Stimulated activated CD8-positive, alpha-beta memory T cell treated with anti-CD3 and anti-CD28 coated beads, Interleukin-4, amount 100 ng/mL, for 24 hours (primary cell): ENCODE measurements at regions not wholly inside any gene's neighbourhood (a gene's known extent, or its start where the extent isn't known, plus 50 kb on each side); places are given as distances from the start of the nearest gene placed in this dataset.

ENCODE experiments used
- DNase-seq: peaks from one replicate; pipeline ENCODE4 v3.0.0-alpha.2; 2020; ENCODE audit warnings: low read depth

GRCh38 chr5:61910771-61911170, 395.2 kb upstream of the KIF2A start:
- no peak for DNase-seq

DNA sequence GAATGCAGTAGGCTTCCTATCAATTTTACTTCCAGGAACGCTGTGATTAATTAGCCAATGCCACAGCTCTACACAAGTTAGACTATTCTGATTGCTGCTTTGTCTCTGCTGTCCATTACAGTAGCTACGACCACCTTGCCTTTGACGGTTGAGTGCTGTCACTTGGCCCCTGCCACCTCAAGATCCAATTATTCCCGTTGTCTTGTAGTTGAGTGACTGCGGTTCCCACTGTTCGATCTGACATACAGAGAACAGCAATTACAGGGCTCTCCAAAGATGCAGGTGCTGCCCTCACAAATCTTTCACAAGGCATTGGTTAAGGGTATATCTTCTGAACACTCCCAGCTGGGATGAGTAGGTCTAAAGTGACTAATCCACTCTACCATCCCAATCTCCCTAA, 393.4 kb upstream of the KIF2A start:
- DNase-seq = no peak

DNA sequence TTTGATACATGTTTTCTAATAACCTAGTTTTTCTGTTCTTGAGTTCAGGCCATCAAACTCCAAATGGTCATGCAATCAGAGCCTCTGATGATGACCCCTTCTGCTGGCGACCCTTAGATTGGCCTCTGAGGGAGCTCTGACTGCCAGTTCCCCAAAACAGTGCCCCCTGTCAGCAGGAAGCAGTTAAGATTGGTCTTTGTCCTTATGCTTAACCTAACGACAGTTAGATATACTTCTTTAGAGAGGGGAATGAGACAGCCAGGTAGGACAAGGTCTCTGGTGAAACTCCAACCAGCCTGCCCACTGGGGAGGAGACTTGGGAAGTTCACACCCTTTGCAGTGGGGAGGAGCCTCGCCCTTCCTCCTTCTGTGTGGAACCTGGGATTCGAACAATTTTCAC, 390.4 kb upstream of the KIF2A start:
- DNase-seq = no peak

GRCh38 chr5:61916621-61917620, 389.1 kb upstream of the KIF2A start:
- no peak for DNase-seq

DNA sequence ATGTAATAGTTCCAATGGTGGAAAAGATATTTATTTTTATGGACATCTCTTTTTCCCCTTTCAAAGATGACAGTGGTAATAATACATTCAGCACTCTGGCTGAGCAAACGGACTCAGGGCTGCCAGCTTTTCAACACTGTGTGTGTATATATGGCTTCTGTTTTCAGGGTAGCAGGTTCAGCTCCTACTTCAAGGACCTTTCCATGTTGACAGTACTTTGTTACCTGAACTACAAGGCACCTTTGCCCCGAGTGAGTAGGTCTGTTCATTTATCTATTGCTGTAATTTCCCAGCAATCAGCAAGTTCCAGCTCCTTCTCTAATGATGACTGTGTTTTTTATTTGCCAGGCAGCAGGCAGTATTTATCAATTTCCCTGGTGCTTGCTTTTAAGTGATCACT, 387.4 kb upstream of the KIF2A start:
- DNase-seq = no peak

DNA sequence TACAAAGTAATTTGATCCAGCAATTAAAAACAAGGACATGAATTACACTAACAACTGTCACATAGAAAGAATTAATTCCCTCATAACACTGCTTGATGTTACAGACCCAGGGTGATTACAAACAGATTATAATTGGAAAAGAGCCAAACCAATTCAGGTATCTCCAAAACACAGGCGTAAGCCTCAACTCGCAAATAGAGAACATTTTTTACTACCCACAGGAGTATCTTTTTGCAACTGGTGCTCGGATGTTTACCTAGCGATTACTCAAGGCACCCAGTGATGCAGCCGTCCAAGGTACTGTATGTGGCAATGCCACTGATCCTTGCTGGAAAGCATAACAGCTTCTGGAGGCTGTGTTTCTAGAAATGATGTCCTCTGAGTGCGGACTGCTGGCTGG, 386.1 kb upstream of the KIF2A start:
- DNase-seq = no peak

- no peak for DNase-seq
Observed at GRCh38 chr5:61924251-61924650, 381.8 kb upstream of the KIF2A start.

- DNase-seq = no peak
Observed at GRCh38 chr5:61926911-61927310, 379.1 kb upstream of the KIF2A start.

DNA sequence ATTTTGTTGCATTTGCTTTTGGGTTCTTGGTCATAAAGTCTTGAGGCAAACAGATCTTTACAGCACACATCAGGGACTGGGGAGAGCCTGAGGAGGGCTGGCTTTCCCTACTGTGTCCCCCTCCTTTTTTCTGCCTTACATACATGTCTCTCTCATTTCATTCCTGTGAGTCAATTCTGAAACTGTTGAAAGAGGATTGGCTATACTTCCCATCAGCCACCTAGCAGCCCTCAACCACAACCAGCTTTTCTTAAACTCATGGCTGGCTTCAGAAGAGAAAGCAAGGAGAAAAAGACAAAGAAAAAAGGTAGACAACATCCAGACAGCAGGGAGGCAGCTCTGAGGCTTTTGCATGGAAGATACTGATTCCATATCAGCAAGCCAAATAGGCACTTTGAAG, 374.8 kb upstream of the KIF2A start:
- no peak for DNase-seq

- no peak for DNase-seq
Observed at GRCh38 chr5:61933787-61934626, 372.0 kb upstream of the KIF2A start.

DNA sequence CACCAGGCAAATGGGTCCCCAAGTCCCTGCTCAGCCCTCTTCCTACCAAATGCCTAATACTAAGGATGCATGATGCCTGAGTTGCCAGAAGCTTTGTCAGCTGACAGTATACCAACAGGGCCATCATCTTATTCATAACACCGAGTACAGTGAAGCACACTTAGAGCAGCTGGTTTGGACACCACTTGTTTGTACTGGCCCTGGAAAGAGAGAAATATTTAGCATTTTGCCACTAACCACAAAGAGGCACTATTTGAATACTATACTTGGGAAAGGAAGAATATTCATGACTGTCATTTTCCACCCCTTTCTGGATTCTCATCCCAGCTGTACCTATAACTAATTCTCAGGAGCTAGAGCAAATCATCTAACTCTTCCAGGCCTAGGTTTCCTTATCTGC, 364.4 kb upstream of the KIF2A start:
- DNase-seq = no peak

DNA sequence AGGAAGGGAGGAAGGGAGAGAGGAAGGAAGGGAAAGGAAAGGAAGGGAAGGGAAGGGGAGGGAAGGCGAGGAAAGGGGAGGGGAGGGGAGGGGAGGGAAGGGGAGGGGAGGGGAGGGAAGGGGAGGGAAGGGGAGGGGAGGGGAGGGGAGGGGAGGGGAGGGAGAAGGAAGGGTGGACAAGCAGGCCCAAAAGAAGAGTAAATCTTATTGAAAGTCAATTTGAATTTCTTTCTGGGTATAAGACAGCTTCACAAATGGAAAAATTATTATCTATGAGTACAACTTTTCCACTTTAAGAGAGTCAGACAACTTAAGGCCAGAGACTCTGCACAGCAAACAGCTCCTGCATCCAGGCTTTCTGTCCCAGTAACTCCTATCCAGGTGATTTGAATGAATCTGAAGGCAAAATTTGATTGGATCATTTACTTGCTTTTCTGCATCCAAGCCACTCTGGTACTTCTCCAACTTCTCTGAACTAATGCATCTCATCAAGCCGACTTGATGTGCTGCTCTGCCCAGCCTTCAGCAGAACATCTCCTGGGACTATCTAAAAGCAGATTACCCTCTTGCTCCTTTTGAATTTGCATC, 363.4 kb upstream of the KIF2A start:
- no peak for DNase-seq

GRCh38 chr5:61943713-61944112, 362.3 kb upstream of the KIF2A start:
- DNase-seq = no peak

GRCh38 chr5:61948151-61948550, 357.9 kb upstream of the KIF2A start:
- no peak for DNase-seq

DNA sequence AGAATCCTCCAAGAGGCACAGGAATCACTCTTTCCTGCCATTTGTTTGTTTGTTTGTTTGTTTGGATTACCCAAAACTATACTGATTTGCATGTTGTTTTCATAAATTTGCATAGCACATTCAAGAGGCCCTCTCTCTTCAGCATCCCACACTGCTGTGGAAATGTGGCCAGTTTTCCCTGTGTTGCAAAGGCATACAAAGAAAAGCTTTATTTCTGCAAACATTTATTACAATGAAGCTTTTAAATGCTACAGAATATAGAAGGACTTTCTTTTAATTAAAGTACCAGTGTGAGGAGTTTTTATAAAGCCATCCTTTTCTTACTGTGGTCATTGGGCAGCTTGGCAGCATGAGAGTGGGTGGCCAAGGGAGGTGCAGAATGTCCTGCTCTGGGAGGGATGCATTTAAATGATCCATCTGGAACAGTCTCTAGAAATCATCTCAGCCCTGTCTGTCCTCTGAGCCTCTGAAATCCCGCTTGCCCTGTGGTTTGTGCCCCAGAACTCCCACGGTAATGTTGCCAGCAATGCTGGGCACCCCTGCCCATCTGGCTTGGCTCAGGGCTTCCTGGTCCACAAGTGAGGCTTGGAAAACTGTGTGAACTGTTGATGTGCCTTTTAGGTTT, 356.8 kb upstream of the KIF2A start:
- no peak for DNase-seq

GRCh38 chr5:61949679-61950435, 356.1 kb upstream of the KIF2A start:
- no peak for DNase-seq

DNA sequence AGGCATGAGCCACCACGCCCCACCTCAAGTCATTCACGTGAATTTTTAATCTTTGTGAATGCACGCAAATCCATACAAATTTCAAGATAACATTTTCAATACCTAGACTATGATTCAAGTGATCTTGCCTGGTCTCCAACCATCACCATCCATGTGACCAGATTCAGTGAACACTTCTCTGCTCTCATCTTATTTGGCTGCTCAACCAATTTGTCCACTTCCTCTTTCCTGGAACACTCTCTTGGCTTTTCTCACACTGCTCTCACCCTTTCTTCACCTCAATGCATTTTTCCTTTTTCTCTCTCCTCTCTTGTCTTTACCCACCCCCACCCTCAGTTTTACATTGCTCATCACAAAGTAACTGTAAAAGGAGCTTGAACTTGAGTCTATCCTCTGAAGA, 354.7 kb upstream of the KIF2A start:
- no peak for DNase-seq

DNA sequence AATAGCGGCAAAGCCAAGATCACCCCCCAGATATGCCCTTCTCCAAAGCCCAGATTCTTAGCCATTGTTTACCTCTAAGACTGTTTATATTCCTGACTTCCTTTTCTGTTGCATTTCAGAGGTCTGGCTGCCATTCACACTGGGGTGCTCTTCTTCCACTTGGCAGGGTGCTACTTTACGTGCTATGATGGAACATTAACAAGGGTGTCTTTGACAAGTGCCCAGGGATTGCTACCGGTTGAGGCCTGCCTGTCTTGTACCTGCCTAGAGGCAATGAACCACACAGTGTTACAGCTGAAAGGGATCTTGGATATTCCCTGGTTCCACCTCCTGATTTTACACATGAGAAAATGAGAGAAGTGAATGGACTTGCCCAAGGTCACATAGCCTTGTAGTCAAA, 352.1 kb upstream of the KIF2A start:
- DNase-seq = no peak

DNA sequence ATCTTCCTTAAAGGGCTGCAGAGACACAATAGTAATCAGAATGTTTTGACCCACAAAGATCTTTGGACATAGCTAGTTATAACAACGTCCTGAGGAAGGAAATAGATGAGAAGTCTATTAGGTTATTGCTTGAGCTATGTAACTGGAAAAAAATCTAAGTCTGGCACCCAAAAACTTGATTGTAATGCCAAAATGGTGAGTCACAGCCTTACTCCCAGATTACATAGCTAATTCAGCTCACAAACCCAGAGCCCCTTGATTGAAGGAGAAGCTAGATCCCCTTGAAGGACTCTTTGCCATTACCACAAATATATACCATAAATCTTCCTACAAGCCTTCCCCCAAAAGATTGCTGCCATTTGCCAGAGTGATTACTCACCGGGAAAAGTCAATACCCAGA, 341.8 kb upstream of the KIF2A start:
- no peak for DNase-seq

GRCh38 chr5:61965069-61965468, 340.9 kb upstream of the KIF2A start:
- no peak for DNase-seq

DNA sequence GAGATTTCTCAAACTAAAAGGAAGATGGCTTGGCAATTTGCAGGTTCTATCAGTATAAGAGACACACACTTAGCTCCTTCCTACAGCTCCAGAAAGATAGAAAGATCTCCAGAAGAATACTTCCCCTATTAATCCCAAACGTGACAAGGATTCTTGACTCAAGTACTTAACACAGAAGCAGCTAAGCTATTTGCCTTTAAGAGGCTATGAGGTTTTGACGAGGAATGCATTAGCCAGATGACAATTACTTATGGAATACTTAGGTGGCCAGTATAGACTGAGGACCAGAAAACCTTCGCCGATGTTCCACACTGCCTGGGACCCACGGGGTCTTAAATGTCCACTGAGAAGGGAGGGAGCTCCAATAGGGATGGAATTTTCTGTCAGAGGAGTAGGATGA, 340.5 kb upstream of the KIF2A start:
- no peak for DNase-seq
